IgD-negative memory B cell (primary cell): ENCODE measurements at regions not wholly inside any gene's neighbourhood (a gene's known extent, or its start where the extent isn't known, plus 50 kb on each side); places are given as distances from the start of the nearest gene placed in this dataset.

ENCODE experiments used
- H3K27ac Mint-ChIP-seq, 3 donors: one replicate each; pipeline ENCODE4 v1.8.0; 2020 to 2022; ENCODE audit warnings: mild to moderate bottlenecking in 3 of 3, mixed read lengths in 3 of 3, moderate library complexity in 1 of 3
- H3K27me3 Mint-ChIP-seq: one replicate; pipeline ENCODE4 v1.8.0; 2021; ENCODE audit warnings: mixed read lengths
- H3K36me3 Mint-ChIP-seq: one replicate; pipeline ENCODE4 v1.8.0; 2020; ENCODE audit warnings: mild to moderate bottlenecking, mixed read lengths
- H3K4me1 Mint-ChIP-seq, 3 donors: one replicate each; pipeline ENCODE4 v1.8.0; 2020 to 2022; ENCODE audit warnings: mixed read lengths in 3 of 3, mild to moderate bottlenecking in 1 of 3
- H3K4me3 Mint-ChIP-seq, 4 donors: one replicate each; pipeline ENCODE4 v1.8.0; 2020 to 2022; ENCODE audit warnings: mild to moderate bottlenecking in 4 of 4, mixed read lengths in 4 of 4, moderate library complexity in 3 of 4
- H3K9me3 Mint-ChIP-seq, 3 donors: one replicate each; pipeline ENCODE4 v1.8.0; 2020 to 2021; ENCODE audit warnings: mixed read lengths in 3 of 3, mild to moderate bottlenecking in 1 of 3

GRCh38 chr9:3087697-3088096 lies 243.8 kb upstream of the PUM3 start:
- no peaks in the 10 kb centered on the region for H3K36me3 Mint-ChIP-seq
- H3K4me1 Mint-ChIP-seq = no peaks in the 10 kb centered on the region
- no peak overlapping the region for H3K27ac Mint-ChIP-seq
- peaks cover 0 to 2% (median 0%) of the 10 kb centered on the region in 3 donors for H3K9me3 Mint-ChIP-seq
- H3K27me3 Mint-ChIP-seq = no peaks in the 10 kb centered on the region
- no peak overlapping the region for H3K4me3 Mint-ChIP-seq

GRCh38 chr9:3080951-3081350 lies 237.1 kb upstream of the PUM3 start:
- Mint-ChIP-seq H3K9me3 (peaks cover 0 to 5% (median 4%) of the 10 kb centered on the region in 3 donors), H3K4me3 (no peak overlapping the region), H3K27me3 (no peaks in the 10 kb centered on the region), H3K27ac (no peak overlapping the region), H3K4me1 (no peaks in the 10 kb centered on the region), H3K36me3 (no peaks in the 10 kb centered on the region)

- Mint-ChIP-seq H3K4me1 (no peaks in the 10 kb centered on the region), H3K27me3 (no peaks in the 10 kb centered on the region), H3K27ac (no peak overlapping the region), H3K36me3 (peaks cover 2% of the 10 kb centered on the region), H3K9me3 (peaks cover 5 to 16% (median 7%) of the 10 kb centered on the region in 3 donors), H3K4me3 (no peak overlapping the region)
Measured at GRCh38 chr9:3074247-3074646, 230.4 kb upstream of the PUM3 start.

- Mint-ChIP-seq H3K9me3 (peaks cover 0 to 3% (median 2%) of the 10 kb centered on the region in 3 donors), H3K4me1 (no peaks in the 10 kb centered on the region), H3K27me3 (no peaks in the 10 kb centered on the region), H3K27ac (no peak overlapping the region), H3K4me3 (no peak overlapping the region), H3K36me3 (no peaks in the 10 kb centered on the region)
Measured at GRCh38 chr9:3066591-3066990, 222.7 kb upstream of the PUM3 start.

- H3K9me3 Mint-ChIP-seq = no peaks in the 10 kb centered on the region
- peaks cover 2% of the 10 kb centered on the region for H3K27me3 Mint-ChIP-seq
- H3K4me1 Mint-ChIP-seq = no peaks in the 10 kb centered on the region
- H3K27ac Mint-ChIP-seq = no peak overlapping the region
- no peaks in the 10 kb centered on the region for H3K36me3 Mint-ChIP-seq
- no peak overlapping the region for H3K4me3 Mint-ChIP-seq
Measured at GRCh38 chr9:3059781-3060468, 216.0 kb upstream of the PUM3 start.

- Mint-ChIP-seq H3K4me1 (no peaks in the 10 kb centered on the region), H3K27ac (no peak overlapping the region), H3K36me3 (no peaks in the 10 kb centered on the region), H3K9me3 (no peaks in the 10 kb centered on the region), H3K27me3 (peaks cover 2% of the 10 kb centered on the region), H3K4me3 (no peak overlapping the region)
Measured at GRCh38 chr9:3058409-3058808, 214.5 kb upstream of the PUM3 start.

GRCh38 chr9:3054017-3054586 lies 210.2 kb upstream of the PUM3 start:
- Mint-ChIP-seq H3K9me3 (no peaks in the 10 kb centered on the region), H3K4me1 (no peaks in the 10 kb centered on the region), H3K36me3 (peaks cover 2% of the 10 kb centered on the region), H3K27me3 (peaks cover 2% of the 10 kb centered on the region), H3K27ac (no peak overlapping the region), H3K4me3 (no peak overlapping the region)

- H3K27me3 Mint-ChIP-seq = no peaks in the 10 kb centered on the region
- no peak overlapping the region for H3K27ac Mint-ChIP-seq
- H3K36me3 Mint-ChIP-seq = peaks cover 2% of the 10 kb centered on the region
- no peak overlapping the region for H3K4me3 Mint-ChIP-seq
- no peaks in the 10 kb centered on the region for H3K4me1 Mint-ChIP-seq
- H3K9me3 Mint-ChIP-seq = no peaks in the 10 kb centered on the region
Measured at GRCh38 chr9:3049636-3050035, 205.7 kb upstream of the PUM3 start.

GRCh38 chr9:3047912-3048311 lies 204.0 kb upstream of the PUM3 start:
- no peaks in the 10 kb centered on the region for H3K27me3 Mint-ChIP-seq
- no peak overlapping the region for H3K4me3 Mint-ChIP-seq
- no peaks in the 10 kb centered on the region for H3K4me1 Mint-ChIP-seq
- no peak overlapping the region for H3K27ac Mint-ChIP-seq
- H3K36me3 Mint-ChIP-seq = peaks cover 2% of the 10 kb centered on the region
- peaks cover 0 to 3% (median 0%) of the 10 kb centered on the region in 3 donors for H3K9me3 Mint-ChIP-seq

- Mint-ChIP-seq H3K27me3 (no peaks in the 10 kb centered on the region), H3K27ac (no peak overlapping the region), H3K9me3 (peaks cover 0 to 3% (median 0%) of the 10 kb centered on the region in 3 donors), H3K4me1 (no peaks in the 10 kb centered on the region), H3K36me3 (peaks cover under 1% of the 10 kb centered on the region), H3K4me3 (no peak overlapping the region)
Measured at GRCh38 chr9:3045153-3045552, 201.3 kb upstream of the PUM3 start.

- no peak overlapping the region for H3K4me3 Mint-ChIP-seq
- peaks cover 0 to 3% (median 0%) of the 10 kb centered on the region in 3 donors for H3K9me3 Mint-ChIP-seq
- H3K4me1 Mint-ChIP-seq = no peaks in the 10 kb centered on the region
- no peaks in the 10 kb centered on the region for H3K36me3 Mint-ChIP-seq
- no peaks in the 10 kb centered on the region for H3K27me3 Mint-ChIP-seq
- no peak overlapping the region for H3K27ac Mint-ChIP-seq
Measured at GRCh38 chr9:3043369-3043768, 199.5 kb upstream of the PUM3 start.

- Mint-ChIP-seq H3K27me3 (no peaks in the 10 kb centered on the region), H3K36me3 (no peaks in the 10 kb centered on the region), H3K4me3 (no peak overlapping the region), H3K9me3 (peaks cover 0 to 3% (median 0%) of the 10 kb centered on the region in 3 donors), H3K4me1 (no peaks in the 10 kb centered on the region), H3K27ac (no peak overlapping the region)
Measured at GRCh38 chr9:3040761-3041160, 196.9 kb upstream of the PUM3 start.

- Mint-ChIP-seq H3K27ac (no peak overlapping the region), H3K4me3 (no peak overlapping the region), H3K36me3 (no peaks in the 10 kb centered on the region), H3K4me1 (no peaks in the 10 kb centered on the region), H3K9me3 (no peaks in the 10 kb centered on the region), H3K27me3 (no peaks in the 10 kb centered on the region)
Measured at GRCh38 chr9:3036333-3036700, 192.4 kb upstream of the PUM3 start.

- H3K9me3 Mint-ChIP-seq = no peaks in the 10 kb centered on the region
- no peaks in the 10 kb centered on the region for H3K27me3 Mint-ChIP-seq
- no peak overlapping the region for H3K4me3 Mint-ChIP-seq
- H3K27ac Mint-ChIP-seq = no peak overlapping the region
- H3K36me3 Mint-ChIP-seq = no peaks in the 10 kb centered on the region
- H3K4me1 Mint-ChIP-seq = no peaks in the 10 kb centered on the region
Measured at GRCh38 chr9:3035579-3036332, 191.9 kb upstream of the PUM3 start.

GRCh38 chr9:3032898-3033297 lies 189.0 kb upstream of the PUM3 start:
- no peak overlapping the region for H3K27ac Mint-ChIP-seq
- peaks cover 4% of the 10 kb centered on the region for H3K27me3 Mint-ChIP-seq
- H3K36me3 Mint-ChIP-seq = no peaks in the 10 kb centered on the region
- H3K4me1 Mint-ChIP-seq = no peaks in the 10 kb centered on the region
- H3K9me3 Mint-ChIP-seq = no peaks in the 10 kb centered on the region
- no peak overlapping the region for H3K4me3 Mint-ChIP-seq

GRCh38 chr9:3028535-3028934 lies 184.6 kb upstream of the PUM3 start:
- no peaks in the 10 kb centered on the region for H3K9me3 Mint-ChIP-seq
- H3K4me1 Mint-ChIP-seq = no peaks in the 10 kb centered on the region
- H3K4me3 Mint-ChIP-seq = no peak overlapping the region
- H3K27me3 Mint-ChIP-seq = peaks cover 9% of the 10 kb centered on the region
- no peaks in the 10 kb centered on the region for H3K36me3 Mint-ChIP-seq
- H3K27ac Mint-ChIP-seq = peak overlapping the region in 1 of 3 donors; percentile 30
